Sciatic nerve (tissue), 2 donors: ENCODE measurements at regions not wholly inside any gene's neighbourhood (a gene's known extent, or its start where the extent isn't known, plus 50 kb on each side); places are given as distances from the start of the nearest gene placed in this dataset.
"Not testable (repeated sequence)": the region's sequence is repeated elsewhere in the genome, so short reads cannot be mapped to it uniquely, and the experiment has no call there.

ENCODE experiments used
- ATAC-seq: fragments of 200-7000 bp; cut with Tn5 transposase; one replicate; pipeline ENCODE4 v1.9.1; 2020; ENCODE audit warnings: mild to moderate bottlenecking, moderate library complexity
- DNase-seq: peaks from one replicate; pipeline ENCODE4 v3.0.0-alpha.2; 2020; ENCODE audit warnings: low spot score
- intact Hi-C: fragments of 100-400 bp; cut with DNase I; formaldehyde crosslinking; loops from one replicate; pipeline ENCODE4 v1.14.2; 2022
- donor health status: DM: no; HTN: no; CAD: no.
- donor health status: DM: no; HTN: no; CAD: no.

DNA sequence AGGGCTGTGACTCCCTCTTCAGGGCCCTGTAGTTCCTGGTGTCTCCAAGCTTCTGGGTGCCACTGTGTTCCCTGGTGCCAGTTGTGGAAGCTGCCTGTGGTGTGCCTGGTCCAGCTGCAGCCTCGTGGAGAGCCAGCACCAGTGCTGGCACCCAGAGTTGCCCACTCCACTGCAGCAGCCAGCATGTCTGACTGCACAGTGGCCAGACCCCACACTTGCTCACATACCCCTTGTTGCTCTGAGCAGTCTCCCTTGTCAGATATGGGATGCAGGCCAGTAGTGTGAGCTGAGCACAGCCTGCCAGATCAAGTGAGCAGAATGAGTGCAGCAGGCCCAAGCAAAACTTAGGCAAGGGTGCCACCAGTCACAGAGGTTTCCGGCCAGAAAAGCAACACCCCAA, 108.6 kb downstream of the ZMAT1 start:
- intact Hi-C loops, result no loop called here
- DNase-seq, result no peak
- ATAC-seq, result no peak

DNA sequence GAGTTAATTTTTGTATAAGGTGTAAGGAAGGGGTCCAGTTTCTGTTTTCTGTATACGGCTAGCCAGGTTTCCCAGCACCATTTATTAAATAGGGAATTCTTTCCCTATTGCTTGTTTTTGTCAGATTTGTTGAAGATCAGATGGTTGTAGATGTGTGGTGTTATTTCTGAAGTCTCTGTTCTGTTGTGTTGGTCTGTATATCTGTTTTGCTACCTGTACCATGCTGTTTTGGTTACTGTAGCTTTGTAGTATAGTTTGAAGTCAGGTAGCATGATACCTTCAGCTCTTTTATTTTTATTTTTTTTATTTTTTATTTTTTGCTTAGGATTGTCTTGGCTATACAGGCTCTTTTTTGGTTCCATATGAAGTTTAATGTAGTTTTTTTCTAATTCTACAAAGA, 114.1 kb downstream of the ZMAT1 start:
- ATAC-seq, intact Hi-C loops, DNase-seq: not testable (repeated sequence)

DNA sequence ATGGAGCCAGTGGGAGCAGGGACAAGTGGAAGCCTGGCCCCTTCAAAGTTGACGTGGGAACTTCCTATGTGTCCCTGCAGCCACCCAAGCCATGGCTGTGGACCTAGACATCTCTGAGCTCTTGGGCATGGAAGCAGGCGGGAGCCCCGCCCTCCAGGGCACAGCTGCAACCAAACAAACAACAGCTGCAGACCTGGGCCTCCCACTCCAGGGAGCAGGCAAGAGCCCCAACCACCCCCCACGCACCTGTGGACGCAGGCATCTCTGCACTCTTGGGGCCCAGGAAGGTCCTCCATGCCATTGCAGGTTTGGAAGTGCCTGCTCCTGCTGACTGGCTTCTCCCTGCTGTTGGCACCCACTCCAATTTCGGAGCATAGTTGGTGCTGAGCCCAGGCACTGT, 118.6 kb downstream of the ZMAT1 start:
- intact Hi-C loops, result no loop called here
- DNase-seq (no peak), ATAC-seq (no peak)

- DNase-seq (no peak), ATAC-seq (no peak)
- intact Hi-C loops, result no loop called here
Observed at GRCh38 chrX:101803451-101803850, 128.4 kb downstream of the ZMAT1 start.

DNA sequence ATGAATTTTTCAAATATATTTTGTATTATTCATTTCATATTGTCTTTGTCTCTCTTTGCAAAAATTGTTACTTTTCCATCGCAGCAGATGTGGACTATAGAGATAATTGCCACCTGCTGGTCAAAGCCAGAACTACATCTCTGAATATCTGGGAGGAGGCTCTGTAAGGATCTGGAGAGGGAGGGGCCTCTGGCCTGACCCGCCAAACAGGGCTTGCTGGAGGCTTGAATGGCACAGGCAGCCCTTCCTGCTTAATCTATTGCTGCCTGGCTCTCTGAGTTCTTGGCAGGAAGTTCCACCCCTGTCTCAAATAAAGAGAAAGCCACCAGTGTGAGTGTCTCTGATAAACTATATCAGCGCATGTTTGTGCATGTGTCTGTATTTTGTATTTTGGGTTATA, 132.4 kb downstream of the ZMAT1 start:
- DNase-seq (peak; percentile 86), ATAC-seq (peak; percentile 95)
- intact Hi-C loops, result no loop called here

GRCh38 chrX:101787934-101788333, 128.3 kb upstream of the ARMCX2 start:
- ATAC-seq (no peak), DNase-seq (no peak)
- intact Hi-C loops, result no loop called here

GRCh38 chrX:101785142-101785541, 125.5 kb upstream of the ARMCX2 start:
- DNase-seq (no peak), ATAC-seq (no peak)
- intact Hi-C loops, result no loop called here

DNA sequence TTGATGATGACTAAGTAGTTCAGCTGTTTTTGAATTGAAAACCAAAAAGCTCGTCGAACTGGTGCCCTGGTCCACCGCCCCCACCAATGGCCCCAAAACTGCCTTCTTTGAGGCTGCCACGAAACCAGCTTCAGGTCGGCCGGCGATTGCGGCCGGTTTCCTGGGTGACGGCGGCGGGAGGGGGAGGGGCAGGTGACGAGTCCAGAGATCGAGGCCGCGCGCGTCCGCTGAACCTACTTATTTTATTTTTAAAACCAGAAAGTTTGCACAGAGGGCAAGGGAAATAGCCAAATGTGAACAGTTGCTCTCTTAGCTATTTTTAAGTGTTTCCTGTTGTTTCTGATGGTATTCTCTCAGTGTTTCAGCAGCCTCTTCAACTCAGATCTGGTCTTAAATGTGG, 120.8 kb upstream of the ARMCX2 start:
- ATAC-seq, intact Hi-C loops, DNase-seq: not testable (repeated sequence)

- intact Hi-C loops, result no loop called here
- ATAC-seq (no peak), DNase-seq (no peak)
Observed at GRCh38 chrX:101774340-101774739, 114.7 kb upstream of the ARMCX2 start.

GRCh38 chrX:101764538-101764937, 104.9 kb upstream of the ARMCX2 start:
- ATAC-seq (no peak), DNase-seq (no peak)
- intact Hi-C loops, result no loop called here

DNA sequence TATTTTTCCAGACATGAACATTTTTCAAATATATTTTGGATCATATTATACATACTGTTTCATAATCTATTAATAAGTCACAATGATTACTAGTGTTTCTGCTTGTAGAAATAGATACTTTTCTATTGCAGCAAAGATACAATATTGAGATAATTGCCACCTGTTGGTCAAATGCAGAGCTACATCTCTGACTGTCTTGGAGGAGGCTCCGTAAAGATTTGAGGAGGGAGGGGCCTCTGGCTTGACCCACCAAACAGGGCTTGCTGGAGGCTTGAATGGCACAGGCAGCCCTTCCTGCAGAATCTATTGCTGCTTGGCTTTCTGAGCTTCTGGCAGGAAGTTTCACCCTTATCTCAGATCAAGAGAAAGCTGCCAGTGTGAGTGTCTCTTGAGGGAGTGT, 99.3 kb upstream of the ARMCX2 start:
- DNase-seq, result no peak
- intact Hi-C loops, result no loop called here
- peak; percentile 71 for ATAC-seq

DNA sequence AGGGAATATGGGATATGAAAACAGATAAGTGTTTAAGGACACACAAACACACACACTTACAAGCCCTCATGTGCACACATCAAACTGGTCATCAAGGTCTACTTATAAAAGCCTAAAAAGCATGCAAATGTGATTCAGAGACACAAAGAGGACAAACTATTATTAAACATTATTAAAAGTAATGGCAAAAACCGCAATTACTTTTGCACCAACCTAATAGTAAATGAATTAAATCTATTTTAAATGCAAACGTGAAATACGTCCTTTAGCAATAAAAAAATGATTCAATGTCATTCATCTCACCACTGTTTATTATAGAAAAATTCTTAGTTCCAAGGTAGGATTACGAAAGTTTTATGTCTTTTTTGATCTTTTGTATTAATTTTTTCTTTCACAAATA, 91.1 kb upstream of the ARMCX2 start:
- DNase-seq (no peak), ATAC-seq (no peak)
- intact Hi-C loops, result no loop called here

DNA sequence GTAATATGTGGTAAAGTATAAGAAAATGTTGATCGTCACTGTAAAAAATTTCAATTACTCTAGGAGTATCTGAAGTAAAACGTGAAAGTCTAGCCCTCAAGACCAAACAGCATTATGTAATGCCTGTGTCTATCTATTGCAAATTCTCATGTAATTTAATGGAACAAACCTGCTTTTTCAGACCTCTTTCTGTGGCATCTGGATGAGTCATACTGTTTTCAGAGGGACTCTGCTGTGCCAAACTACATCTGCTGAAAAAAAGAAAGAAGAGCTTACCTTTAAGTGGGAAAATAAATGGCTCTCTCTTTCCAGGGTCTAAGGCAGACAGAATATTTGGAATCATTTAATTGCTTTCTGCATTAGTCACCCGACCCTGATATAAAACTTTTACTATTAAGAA, 89.8 kb upstream of the ARMCX2 start:
- DNase-seq, result no peak
- no peak for ATAC-seq
- intact Hi-C loops, result no loop called here

DNA sequence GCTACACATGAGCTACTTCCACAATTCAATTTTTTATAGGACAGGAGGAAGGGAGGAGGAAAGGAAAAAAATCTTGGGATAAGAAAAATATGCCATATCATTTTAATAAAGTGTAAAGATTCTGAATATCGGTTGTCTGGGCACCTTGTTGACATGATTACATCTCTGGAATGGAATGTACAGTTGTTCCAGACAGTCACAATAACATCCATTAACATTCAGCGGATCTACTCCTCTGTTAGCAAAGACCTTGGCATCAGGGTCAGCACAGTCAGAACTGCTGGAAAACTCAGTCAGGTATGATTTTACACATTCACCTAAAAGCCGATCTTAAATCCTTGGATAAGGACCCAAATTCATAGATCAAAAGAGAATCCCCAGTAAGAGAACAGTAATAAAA, 85.4 kb upstream of the ARMCX2 start:
- DNase-seq (no peak), ATAC-seq (no peak)
- intact Hi-C loops, result no loop called here

DNA sequence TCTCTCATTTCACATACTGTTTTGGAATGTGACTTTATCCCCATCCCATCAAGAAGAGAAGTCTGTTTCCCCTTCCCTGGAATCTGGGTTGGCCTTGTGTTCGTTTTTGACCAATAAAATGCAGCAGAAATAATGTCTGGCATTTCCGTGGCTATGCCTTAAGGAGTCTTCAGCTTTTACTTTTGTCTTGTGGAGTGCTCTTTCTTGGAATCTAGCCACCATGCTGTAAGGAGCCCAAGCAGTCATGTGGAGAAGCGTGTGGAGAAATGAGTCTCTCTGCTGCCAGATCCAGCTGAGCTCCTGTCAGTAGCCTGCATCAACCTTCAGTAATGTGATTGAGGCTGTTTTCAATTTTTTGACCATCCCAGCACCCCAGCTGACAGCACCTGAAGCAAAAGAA, 84.4 kb upstream of the ARMCX2 start:
- ATAC-seq, result peak; percentile 65
- intact Hi-C loops, result no loop called here
- no peak for DNase-seq

- DNase-seq, result no peak
Observed at GRCh38 chrX:101740642-101741041, 81.0 kb upstream of the ARMCX2 start.

GRCh38 chrX:101738867-101739266, 79.2 kb upstream of the ARMCX2 start:
- DNase-seq, intact Hi-C loops, ATAC-seq: not testable (repeated sequence)

More at GRCh38 chrX:101740642-101741041, 81.0 kb upstream of the ARMCX2 start:
- ATAC-seq, result no peak
- intact Hi-C loops, result no loop called here

DNA sequence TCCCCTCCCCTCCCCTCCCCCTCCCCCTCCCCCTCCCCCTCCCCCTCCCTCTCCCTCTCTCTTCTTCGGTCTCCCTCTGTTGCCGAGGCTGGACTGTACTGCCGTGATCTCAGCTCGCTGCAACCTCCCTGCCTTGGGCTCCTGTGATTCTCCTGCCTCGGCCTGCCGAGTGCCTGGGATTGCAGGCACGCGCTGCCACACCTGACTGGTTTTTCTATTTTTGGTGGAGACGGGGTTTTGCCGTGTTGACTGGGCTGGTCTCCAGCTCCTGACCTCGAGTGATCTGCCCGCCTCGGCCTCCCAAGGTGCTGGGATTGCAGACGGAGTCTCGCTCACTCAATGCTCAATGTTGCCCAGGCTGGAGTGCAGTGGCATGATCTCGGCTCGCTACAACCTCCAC, 78.8 kb upstream of the ARMCX2 start:
- DNase-seq, ATAC-seq, intact Hi-C loops: not testable (repeated sequence)

GRCh38 chrX:101736651-101737050, 77.0 kb upstream of the ARMCX2 start:
- intact Hi-C loops, result no loop called here
- DNase-seq (no peak), ATAC-seq (no peak)

DNA sequence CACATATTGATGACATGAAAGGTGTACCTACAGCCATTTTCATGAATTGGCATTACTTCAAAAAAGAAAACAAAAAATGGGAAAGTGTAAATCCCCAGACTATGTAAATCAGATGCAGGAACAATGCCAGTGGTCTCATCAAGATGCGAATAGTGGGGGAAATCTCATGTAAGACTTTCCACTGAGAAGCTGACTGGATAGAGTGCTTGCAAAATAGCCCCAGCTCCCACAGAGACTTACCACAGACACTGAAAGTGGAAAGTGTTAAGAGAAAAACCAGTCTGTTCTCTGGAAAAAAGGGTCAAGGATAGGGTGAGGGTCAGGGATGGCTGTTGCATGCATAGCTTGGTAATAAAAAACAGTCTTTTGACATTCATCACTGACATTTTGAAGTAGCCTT, 73.2 kb upstream of the ARMCX2 start:
- intact Hi-C loops, result loop anchor here (1.0 kb wide), 1 partner anchor 14 kb away; no protein-coding TSS in a partner anchor
- ATAC-seq, result no peak

GRCh38 chrX:101729986-101730385, 70.3 kb upstream of the ARMCX2 start:
- ATAC-seq, result no peak

More for the DNA sequence above, 73.2 kb upstream of the ARMCX2 start:
- DNase-seq, result no peak

More at GRCh38 chrX:101729986-101730385, 70.3 kb upstream of the ARMCX2 start:
- intact Hi-C loops, result no loop called here
- DNase-seq, result no peak
